ENCODE measurements at regions not wholly inside any gene's neighbourhood (a gene's known extent, or its start where the extent isn't known, plus 50 kb on each side); places are given as distances from the start of the nearest gene placed in this dataset.

- intact Hi-C loops (cut with micrococcal nuclease) (no loop called here), in situ Hi-C loops (cut with MboI) (no loop called here)
- ATAC-seq (no peak), FAIRE-seq (no peak), DNase-seq (ENCODE audit: extremely low read depth in 1 of 4, low spot score in 3 of 4) (peak in 1 of 4 experiments; percentile 3)
- H3K9me3 ChIP-seq (replicated peaks; ENCODE audit: control insufficient read depth, insufficient read depth, low read depth, low read length) = no peaks in the 10 kb centered on the region
- H4K20me1 ChIP-seq (replicated peaks; ENCODE audit: control insufficient read depth, insufficient read depth, low read length) = no peaks in the 10 kb centered on the region
- POLR2A ChIA-PET = no interaction called here
- no peak overlapping the region for H3K9ac ChIP-seq (ENCODE audit: insufficient read depth in 1 of 2, low read depth in 2 of 2, low read length in 2 of 2)
- H3K4me1 ChIP-seq (replicated peaks in 1 of 2; ENCODE audit: control insufficient read depth in 2 of 2, insufficient read depth in 2 of 2, low read length in 2 of 2) = no peaks in the 10 kb centered on the region
- no TSS peak for BruUV-seq (replicated peaks)
- TF ChIP-seq, protein P1, sequence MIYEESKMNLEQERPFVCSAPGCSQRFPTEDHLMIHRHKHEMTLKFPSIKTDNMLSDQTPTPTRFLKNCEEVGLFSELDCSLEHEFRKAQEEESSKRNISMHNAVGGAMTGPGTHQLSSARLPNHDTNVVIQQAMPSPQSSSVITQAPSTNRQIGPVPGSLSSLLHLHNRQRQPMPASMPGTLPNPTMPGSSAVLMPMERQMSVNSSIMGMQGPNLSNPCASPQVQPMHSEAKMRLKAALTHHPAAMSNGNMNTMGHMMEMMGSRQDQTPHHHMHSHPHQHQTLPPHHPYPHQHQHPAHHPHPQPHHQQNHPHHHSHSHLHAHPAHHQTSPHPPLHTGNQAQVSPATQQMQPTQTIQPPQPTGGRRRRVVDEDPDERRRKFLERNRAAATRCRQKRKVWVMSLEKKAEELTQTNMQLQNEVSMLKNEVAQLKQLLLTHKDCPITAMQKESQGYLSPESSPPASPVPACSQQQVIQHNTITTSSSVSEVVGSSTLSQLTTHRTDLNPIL (CRISPR knock-in tag; IDR thresholded peaks at IDR 0.05) = no peak
- TF ChIP-seq, protein P2, sequence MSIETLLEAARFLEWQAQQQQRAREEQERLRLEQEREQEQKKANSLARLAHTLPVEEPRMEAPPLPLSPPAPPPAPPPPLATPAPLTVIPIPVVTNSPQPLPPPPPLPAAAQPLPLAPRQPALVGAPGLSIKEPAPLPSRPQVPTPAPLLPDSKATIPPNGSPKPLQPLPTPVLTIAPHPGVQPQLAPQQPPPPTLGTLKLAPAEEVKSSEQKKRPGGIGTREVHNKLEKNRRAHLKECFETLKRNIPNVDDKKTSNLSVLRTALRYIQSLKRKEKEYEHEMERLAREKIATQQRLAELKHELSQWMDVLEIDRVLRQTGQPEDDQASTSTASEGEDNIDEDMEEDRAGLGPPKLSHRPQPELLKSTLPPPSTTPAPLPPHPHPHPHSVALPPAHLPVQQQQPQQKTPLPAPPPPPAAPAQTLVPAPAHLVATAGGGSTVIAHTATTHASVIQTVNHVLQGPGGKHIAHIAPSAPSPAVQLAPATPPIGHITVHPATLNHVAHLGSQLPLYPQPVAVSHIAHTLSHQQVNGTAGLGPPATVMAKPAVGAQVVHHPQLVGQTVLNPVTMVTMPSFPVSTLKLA (conservative IDR thresholded peaks at IDR 0.05) = no peak
- TF ChIP-seq CBX5 (IDR thresholded peaks at IDR 0.05; ENCODE audit: borderline replicate concordance, low read depth) = 0 out of 2 replicates have a peak, but pooled peaks have one; percentile 24
- no peak overlapping the region for H2AFZ ChIP-seq (ENCODE audit: low read depth, low read length)
- CTCF ChIA-PET (ENCODE audit: low intra/inter-chr PET ratio) = no interaction called here
- no peaks in the 10 kb centered on the region for H3K36me3 ChIP-seq (ENCODE audit: control insufficient read depth, insufficient read depth, low read length)
- no peak overlapping the region for H3K4me3 ChIP-seq
- no peaks in the 10 kb centered on the region for H3K9me1 ChIP-seq (ENCODE audit: control insufficient read depth, insufficient read depth, low read length)
- no peaks in the 10 kb centered on the region for H3K79me2 ChIP-seq (ENCODE audit: control insufficient read depth, insufficient read depth, low read length)
- no peak overlapping the region for H3K27ac ChIP-seq (ENCODE audit: extremely low read depth, low read depth, low read length)
- no peaks in the 10 kb centered on the region for H3K27me3 ChIP-seq (ENCODE audit: control insufficient read depth in 2 of 2, insufficient read depth in 2 of 2, low read length in 2 of 2)
- WGBS (ENCODE audit: insufficient coverage, low coverage, missing lambda C conversion rate) = 0% methylated on average over 2 of the region's 2 CpGs
- H3K4me2 ChIP-seq (ENCODE audit: insufficient read depth, low read length) = no peak overlapping the region
Measured at GRCh38 chr14:45787167-45787566, 534.2 kb upstream of the MIS18BP1 start.
